K562 (cell line): ENCODE measurements at regions not wholly inside any gene's neighbourhood (a gene's known extent, or its start where the extent isn't known, plus 50 kb on each side); places are given as distances from the start of the nearest gene placed in this dataset.

ENCODE experiments used
- ATAC-seq: fragments of 200-7000 bp; cut with Tn5 transposase; 3 replicates; pipeline ENCODE4 v1.9.1; 2020; ENCODE audit warnings: moderate library complexity
- BruUV-seq: library from RNA; stranded (reverse); fragments of 400-500 nt; replicated peaks from 2 replicates; lab custom pipeline; 2021; lab: Mats Ljungman, UMichigan
- CTCF ChIA-PET: fragments of 300-600 bp; formaldehyde crosslinking; extraction: SDS; loops from one replicate; lab custom pipeline; 2021; ENCODE audit warnings: low intra/inter-chr PET ratio; lab: Yijun Ruan, JAX
- POLR2A ChIA-PET: fragments of 300-600, 350-650 bp; sonication (Branson Sonifier 250); formaldehyde crosslinking; extraction: SDS; loops from one replicate; lab custom pipeline; 2021; ENCODE audit warnings: antibody characterized with exemption, inconsistent platforms; lab: Yijun Ruan, JAX
- DNase-seq, 4 experiments: peaks; one replicate each; pipeline versions ENCODE4 v3.0.0 to v3.0.0-alpha.2; 2011 to 2018; ENCODE audit warnings: low spot score in 3 of 4, mixed read lengths in 3 of 4; ENCODE audit errors: extremely low read depth in 1 of 4
- FAIRE-seq: peaks from 2 replicates; lab custom pipeline; 2011; peaks lifted over from hg19 to GRCh38; lab: Jason Lieb, UNC
- H2AFZ ChIP-seq: 2 replicates; pipeline ENCODE4 v1.6.0; 2011; ENCODE audit warnings: low read depth, low read length, control low read depth, inconsistent platforms
- H3K27ac ChIP-seq: fragments of 200-600 bp; 3 replicates; pipeline ENCODE4 v1.8.0; 2011; ENCODE audit warnings: low read depth, mild to moderate bottlenecking, control low read depth, inconsistent platforms, low read length, moderate library complexity, mixed read lengths; ENCODE audit errors: extremely low read depth
- H3K27me3 ChIP-seq, 2 experiments: fragments of 300-600 bp in 1 of 2; 2 replicates in 1 of 2; 3 replicates in 1 of 2; pipeline versions ENCODE4 v1.6.0 to v1.8.0; 2011; ENCODE audit warnings: inconsistent platforms in 2 of 2, low read length in 2 of 2, mild to moderate bottlenecking in 1 of 2, mixed read lengths in 1 of 2, moderate library complexity in 1 of 2; ENCODE audit not compliant: control insufficient read depth in 2 of 2, insufficient read depth in 2 of 2
- H3K36me3 ChIP-seq: fragments of 300-600 bp; 3 replicates; pipeline ENCODE4 v1.8.0; 2011; ENCODE audit warnings: mild to moderate bottlenecking, low read length, inconsistent platforms; ENCODE audit not compliant: control insufficient read depth, insufficient read depth
- H3K4me1 ChIP-seq, 2 experiments: fragments of 200-600 bp in 1 of 2; replicated peaks in 1 of 2; 2 replicates in 1 of 2; 3 replicates in 1 of 2; pipeline versions ENCODE4 v1.5.1 to v1.8.0; 2011; ENCODE audit warnings: inconsistent platforms in 2 of 2, low read length in 2 of 2, mild to moderate bottlenecking in 1 of 2, mixed read lengths in 1 of 2, moderate library complexity in 1 of 2; ENCODE audit not compliant: control insufficient read depth in 2 of 2, insufficient read depth in 2 of 2
- H3K4me2 ChIP-seq: 2 replicates; pipeline ENCODE4 v1.6.1; 2011; ENCODE audit warnings: low read length, control low read depth, inconsistent platforms, mixed read lengths; ENCODE audit not compliant: insufficient read depth
- H3K4me3 ChIP-seq: fragments of 200-600 bp; sonication (generic), shearing (Covaris generic); 2 replicates; pipeline ENCODE4 v1.5.1; 2016; ENCODE audit warnings: control low read depth, inconsistent platforms
- H3K79me2 ChIP-seq: fragments of 200-600 bp; 3 replicates; pipeline ENCODE4 v1.8.0; 2011; ENCODE audit warnings: low read length, inconsistent platforms; ENCODE audit not compliant: control insufficient read depth, insufficient read depth
- H3K9ac ChIP-seq, 2 experiments: 2 replicates each; pipeline versions ENCODE4 v1.6.0 to v1.6.1; 2011; ENCODE audit warnings: low read depth in 2 of 2, low read length in 2 of 2, control low read depth in 1 of 2, inconsistent platforms in 1 of 2, mild to moderate bottlenecking in 1 of 2, mixed read lengths in 1 of 2; ENCODE audit not compliant: insufficient read depth in 1 of 2
- H3K9me1 ChIP-seq: one replicate; pipeline ENCODE4 v1.6.0; 2011; ENCODE audit warnings: inconsistent platforms, mild to moderate bottlenecking, low read length, moderate library complexity; ENCODE audit not compliant: control insufficient read depth, insufficient read depth
- H3K9me3 ChIP-seq: replicated peaks from 2 replicates; pipeline ENCODE4 v1.5.1; 2011; ENCODE audit warnings: low read depth, low read length, inconsistent platforms; ENCODE audit not compliant: control insufficient read depth, insufficient read depth
- H4K20me1 ChIP-seq: replicated peaks from 2 replicates; pipeline ENCODE4 v1.6.1; 2011; ENCODE audit warnings: low read length, inconsistent platforms, mixed read lengths; ENCODE audit not compliant: control insufficient read depth, insufficient read depth
- CTBP1 ChIP-seq: fragments of 450-650 bp; IDR thresholded peaks from 2 replicates; pipeline ENCODE4 v1.6.1; 2016; ENCODE audit warnings: borderline replicate concordance
- CTCF ChIP-seq, 3 experiments: IDR thresholded peaks in 2 of 3; conservative IDR thresholded peaks in 1 of 3; 2 replicates each; pipeline ENCODE4 v1.5.1; 2011 to 2012; ENCODE audit warnings: low read length in 3 of 3, mild to moderate bottlenecking in 3 of 3, control low read depth in 2 of 3, improper control_type of control experiment in 1 of 3, inconsistent platforms in 1 of 3, low read depth in 1 of 3, mixed read lengths in 1 of 3, moderate library complexity in 1 of 3; ENCODE audit not compliant: insufficient read depth in 2 of 3
- EP300 ChIP-seq: IDR thresholded peaks from 2 replicates; pipeline ENCODE4 v1.6.1; 2012; ENCODE audit warnings: low read length, improper control_type of control experiment
- GABPA ChIP-seq: fragments of 200-800 bp; sonication (Bioruptor generic); conservative IDR thresholded peaks from 2 replicates; pipeline ENCODE4 v1.6.1; 2016; ENCODE audit warnings: low read depth, missing genetic modification characterization, missing compliant biosample characterization
- HIVEP1 ChIP-seq: fragments of 250-450 bp; sonication (Bioruptor Pico); IDR thresholded peaks from 2 replicates; pipeline ENCODE4 v1.4.0; 2020; ENCODE audit warnings: mild to moderate bottlenecking
- NFYB ChIP-seq: IDR thresholded peaks from 2 replicates; pipeline ENCODE4 v1.6.1; 2011; ENCODE audit warnings: mild to moderate bottlenecking, moderate library complexity; ENCODE audit not compliant: insufficient read length; ENCODE audit errors: extremely low read depth
- SIN3B ChIP-seq: fragments of 450-650 bp; IDR thresholded peaks from 2 replicates; pipeline ENCODE4 v1.6.1; 2017; ENCODE audit warnings: low read depth, mild to moderate bottlenecking, moderate library complexity
- ZNF184 ChIP-seq: sonication (generic); formaldehyde crosslinking; IDR thresholded peaks from 2 replicates; pipeline ENCODE4 v1.5.0; 2020; ENCODE audit warnings: missing genetic modification reagents
- ZNF282 ChIP-seq: sonication (generic); formaldehyde crosslinking; IDR thresholded peaks from 2 replicates; pipeline ENCODE4 v1.8.1; 2023; ENCODE audit warnings: missing genetic modification reagents
- ZNF511 ChIP-seq: sonication (generic); formaldehyde crosslinking; IDR thresholded peaks from 2 replicates; pipeline ENCODE4 v1.8.0; 2022; ENCODE audit warnings: mild to moderate bottlenecking, missing genetic modification reagents
- WGBS: fragments of 100-300 bp; shearing (Covaris generic); methylation state at CpG from one replicate; pipeline ENCODE4 v1.1.6; 2016; ENCODE audit warnings: low coverage, mixed read lengths; ENCODE audit not compliant: insufficient coverage; ENCODE audit errors: missing lambda C conversion rate; 5-methylcytosine and 5-hydroxymethylcytosine counted together
- in situ Hi-C: fragments of 300-500 bp; cut with MboI; formaldehyde crosslinking; loops from 4 replicates; pipeline ENCODE4 v1.15.0; 2018; ENCODE audit warnings: inconsistent platforms, mixed read lengths
- intact Hi-C: fragments of 100-400 bp; cut with micrococcal nuclease; formaldehyde crosslinking; loops from 2 replicates; pipeline ENCODE4 v1.14.2; 2022
- TF ChIP-seq, protein P1 (sequence below): fragments of 450-650 bp; formaldehyde crosslinking; IDR thresholded peaks from 2 replicates; pipeline ENCODE4 v1.4.0; 2020; ENCODE audit warnings: mild to moderate bottlenecking, mixed read lengths

DNA sequence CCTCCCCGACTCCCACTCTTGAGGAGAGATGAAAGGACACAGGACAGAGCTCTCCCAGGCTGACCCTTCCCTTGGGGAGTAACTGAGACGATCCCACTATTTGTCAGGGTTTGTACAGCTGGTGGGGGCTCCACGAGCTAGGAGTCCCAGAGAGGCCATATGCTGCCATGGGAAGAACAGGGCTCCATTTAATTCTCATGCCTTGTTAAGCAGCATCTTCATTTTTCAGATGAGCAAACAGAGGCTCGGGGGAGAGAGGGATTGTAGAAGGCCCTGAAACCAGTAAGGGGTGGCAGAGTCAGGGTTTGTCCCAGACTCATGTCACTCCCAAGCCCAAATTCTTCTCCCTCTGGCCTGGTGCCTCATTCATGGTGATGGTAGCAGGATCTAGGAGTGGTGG is 176.4 kb downstream of the NSG2 start (continued):
- TF ChIP-seq NFYB (no peak), SIN3B (no peak)

DNA sequence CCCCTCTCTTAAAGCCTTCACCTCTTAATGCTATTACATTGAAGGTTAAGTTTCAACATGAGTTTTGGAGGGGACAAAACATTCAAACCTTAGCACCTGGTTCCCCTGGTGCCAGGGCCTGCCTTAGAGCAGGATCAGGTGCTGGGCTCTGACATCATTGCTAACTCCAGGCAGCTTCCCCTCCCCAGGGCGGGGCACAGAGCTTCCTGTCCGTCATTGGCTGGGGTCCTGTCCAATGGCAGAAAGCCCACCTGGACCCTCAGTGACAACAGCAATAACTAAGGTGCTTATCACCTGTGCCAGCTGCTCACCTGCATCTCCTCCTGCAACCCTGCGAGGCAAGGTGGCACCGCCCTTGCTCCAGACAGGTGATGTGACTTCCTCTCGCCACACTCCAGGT is 177.4 kb downstream of the NSG2 start:
- no peaks in the 10 kb centered on the region for H3K9me3 ChIP-seq
- no peak overlapping the region for H2AFZ ChIP-seq
- H3K79me2 ChIP-seq = no peaks in the 10 kb centered on the region
- DNase-seq = no peak
- H3K9ac ChIP-seq = no peak overlapping the region
- H3K4me2 ChIP-seq = no peak overlapping the region
- no peaks in the 10 kb centered on the region for H3K9me1 ChIP-seq
- H3K27ac ChIP-seq = no peak overlapping the region
- POLR2A ChIA-PET = no interaction called here
- H3K27me3 ChIP-seq = peaks cover 0 to 9% of the 10 kb centered on the region in 2 experiments; a peak in 2 of 5 replicates
- CTCF ChIA-PET = no interaction called here
- H3K4me1 ChIP-seq = no peaks in the 10 kb centered on the region
- 7% methylated on average over 5 of the region's 5 CpGs for WGBS
- no peaks in the 10 kb centered on the region; the same call in 1 of the 2 replicates for H4K20me1 ChIP-seq
- no peak for ATAC-seq
- FAIRE-seq = no peak
- no peak overlapping the region for H3K4me3 ChIP-seq
- BruUV-seq = no TSS peak
- intact Hi-C loops (no loop called here), in situ Hi-C loops (no loop called here)
- no peaks in the 10 kb centered on the region for H3K36me3 ChIP-seq
- TF ChIP-seq ZNF511 (CRISPR knock-in tag) = no peak
- TF ChIP-seq CTBP1 = no peak
- no peak for TF ChIP-seq EP300
- TF ChIP-seq ZNF282 (CRISPR knock-in tag) = no peak
- TF ChIP-seq ZNF184 (CRISPR knock-in tag) = no peak
- no peak for TF ChIP-seq CTCF (IDR thresholded peaks at IDR 0.05 in 2 of 3, conservative IDR thresholded peaks at IDR 0.05 in 1 of 3; ENCODE audit: insufficient read depth in 2 of 3, low read depth in 1 of 3, low read length in 3 of 3)
- TF ChIP-seq, protein P1, sequence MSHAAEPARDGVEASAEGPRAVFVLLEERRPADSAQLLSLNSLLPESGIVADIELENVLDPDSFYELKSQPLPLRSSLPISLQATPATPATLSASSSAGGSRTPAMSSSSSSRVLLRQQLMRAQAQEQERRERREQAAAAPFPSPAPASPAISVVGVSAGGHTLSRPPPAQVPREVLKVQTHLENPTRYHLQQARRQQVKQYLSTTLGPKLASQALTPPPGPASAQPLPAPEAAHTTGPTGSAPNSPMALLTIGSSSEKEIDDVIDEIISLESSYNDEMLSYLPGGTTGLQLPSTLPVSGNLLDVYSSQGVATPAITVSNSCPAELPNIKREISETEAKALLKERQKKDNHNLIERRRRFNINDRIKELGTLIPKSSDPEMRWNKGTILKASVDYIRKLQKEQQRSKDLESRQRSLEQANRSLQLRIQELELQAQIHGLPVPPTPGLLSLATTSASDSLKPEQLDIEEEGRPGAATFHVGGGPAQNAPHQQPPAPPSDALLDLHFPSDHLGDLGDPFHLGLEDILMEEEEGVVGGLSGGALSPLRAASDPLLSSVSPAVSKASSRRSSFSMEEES (CRISPR knock-in tag) = no peak
- no peak for TF ChIP-seq HIVEP1 (CRISPR knock-in tag)
- TF ChIP-seq GABPA = no peak
